HL-60 (cell line): ENCODE measurements at regions not wholly inside any gene's neighbourhood (a gene's known extent, or its start where the extent isn't known, plus 50 kb on each side); places are given as distances from the start of the nearest gene placed in this dataset.

Experiments used
- DNase-seq, 2 experiments: peaks; one replicate each; pipeline ENCODE4 v3.0.0-alpha.2; 2010 to 2020; ENCODE audit warnings: low read depth in 1 of 2, low spot score in 1 of 2
- H3K27ac ChIP-seq: fragments of 250-450 bp; sonication (Bioruptor Pico); replicated peaks from 2 replicates; pipeline ENCODE4 v1.5.1; 2020; ENCODE audit warnings: mild to moderate bottlenecking, moderate library complexity
- H3K27me3 ChIP-seq: fragments of 250-450 bp; sonication (Bioruptor Pico); 2 replicates; pipeline ENCODE4 v1.5.1; 2021; ENCODE audit warnings: mild to moderate bottlenecking, moderate library complexity; ENCODE audit not compliant: insufficient read depth, poor library complexity, severe bottlenecking
- H3K4me3 ChIP-seq: replicated peaks from 2 replicates; pipeline ENCODE4 v1.5.1; 2011; ENCODE audit warnings: mild to moderate bottlenecking, control low read depth, low read length; ENCODE audit not compliant: insufficient read depth
- CTCF ChIP-seq: IDR thresholded peaks from one replicate; pipeline ENCODE4 v1.5.1; 2011; ENCODE audit warnings: low read length, control low read depth, inconsistent platforms; ENCODE audit not compliant: insufficient read depth
- GABPA ChIP-seq: IDR thresholded peaks from 2 replicates; pipeline ENCODE4 v1.6.1; 2012; ENCODE audit warnings: low read depth
- POLR2AphosphoS5 ChIP-seq: IDR thresholded peaks from 2 replicates; pipeline ENCODE4 v1.6.1; 2012; ENCODE audit warnings: low read depth
- SPI1 ChIP-seq: IDR thresholded peaks from 2 replicates; pipeline ENCODE4 v1.6.1; 2012; ENCODE audit warnings: low read depth, mild to moderate bottlenecking, borderline replicate concordance
- TF ChIP-seq, protein P1 (sequence below): IDR thresholded peaks from 2 replicates; pipeline ENCODE4 v1.6.1; 2012; ENCODE audit warnings: low read depth; ENCODE audit not compliant: insufficient replicate concordance

- TF ChIP-seq POLR2AphosphoS5 (no peak), SPI1 (no peak), CTCF (no peak), GABPA (no peak)
- TF ChIP-seq, protein P1, sequence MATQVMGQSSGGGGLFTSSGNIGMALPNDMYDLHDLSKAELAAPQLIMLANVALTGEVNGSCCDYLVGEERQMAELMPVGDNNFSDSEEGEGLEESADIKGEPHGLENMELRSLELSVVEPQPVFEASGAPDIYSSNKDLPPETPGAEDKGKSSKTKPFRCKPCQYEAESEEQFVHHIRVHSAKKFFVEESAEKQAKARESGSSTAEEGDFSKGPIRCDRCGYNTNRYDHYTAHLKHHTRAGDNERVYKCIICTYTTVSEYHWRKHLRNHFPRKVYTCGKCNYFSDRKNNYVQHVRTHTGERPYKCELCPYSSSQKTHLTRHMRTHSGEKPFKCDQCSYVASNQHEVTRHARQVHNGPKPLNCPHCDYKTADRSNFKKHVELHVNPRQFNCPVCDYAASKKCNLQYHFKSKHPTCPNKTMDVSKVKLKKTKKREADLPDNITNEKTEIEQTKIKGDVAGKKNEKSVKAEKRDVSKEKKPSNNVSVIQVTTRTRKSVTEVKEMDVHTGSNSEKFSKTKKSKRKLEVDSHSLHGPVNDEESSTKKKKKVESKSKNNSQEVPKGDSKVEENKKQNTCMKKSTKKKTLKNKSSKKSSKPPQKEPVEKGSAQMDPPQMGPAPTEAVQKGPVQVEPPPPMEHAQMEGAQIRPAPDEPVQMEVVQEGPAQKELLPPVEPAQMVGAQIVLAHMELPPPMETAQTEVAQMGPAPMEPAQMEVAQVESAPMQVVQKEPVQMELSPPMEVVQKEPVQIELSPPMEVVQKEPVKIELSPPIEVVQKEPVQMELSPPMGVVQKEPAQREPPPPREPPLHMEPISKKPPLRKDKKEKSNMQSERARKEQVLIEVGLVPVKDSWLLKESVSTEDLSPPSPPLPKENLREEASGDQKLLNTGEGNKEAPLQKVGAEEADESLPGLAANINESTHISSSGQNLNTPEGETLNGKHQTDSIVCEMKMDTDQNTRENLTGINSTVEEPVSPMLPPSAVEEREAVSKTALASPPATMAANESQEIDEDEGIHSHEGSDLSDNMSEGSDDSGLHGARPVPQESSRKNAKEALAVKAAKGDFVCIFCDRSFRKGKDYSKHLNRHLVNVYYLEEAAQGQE = no peak
- H3K4me3 ChIP-seq = no peak overlapping the region
- no peak for DNase-seq
- no peaks in the 10 kb centered on the region for H3K27me3 ChIP-seq
- no peak overlapping the region for H3K27ac ChIP-seq
Measured at GRCh38 chr3:159482241-159482993, 506.2 kb upstream of the IL12A start.

DNA sequence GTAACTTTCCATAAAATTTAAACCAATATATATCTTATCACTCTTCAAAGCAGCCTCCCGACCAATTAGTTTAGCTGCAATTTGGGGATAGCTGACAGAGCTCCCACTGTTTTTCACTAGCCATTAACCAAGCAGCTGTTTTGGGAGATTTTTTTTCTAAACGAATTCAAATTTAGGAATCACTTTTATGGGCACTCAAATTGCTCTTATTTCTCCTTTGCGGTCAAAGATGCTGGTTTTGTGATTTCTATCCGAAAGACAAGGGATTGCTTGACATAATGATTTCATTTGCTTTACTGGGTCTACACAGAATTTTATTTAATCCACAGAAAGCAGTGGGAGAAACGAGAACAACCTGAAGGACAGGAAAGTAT, 505.7 kb upstream of the IL12A start:
- Histone ChIP-seq H3K27me3 (no peaks in the 10 kb centered on the region), H3K27ac (no peak overlapping the region), H3K4me3 (no peak overlapping the region)
- DNase-seq = no peak
- no peak for TF ChIP-seq GABPA
- no peak for TF ChIP-seq SPI1
- TF ChIP-seq CTCF = no peak
- no peak for TF ChIP-seq POLR2AphosphoS5
- TF ChIP-seq, protein P1 = no peak

DNA sequence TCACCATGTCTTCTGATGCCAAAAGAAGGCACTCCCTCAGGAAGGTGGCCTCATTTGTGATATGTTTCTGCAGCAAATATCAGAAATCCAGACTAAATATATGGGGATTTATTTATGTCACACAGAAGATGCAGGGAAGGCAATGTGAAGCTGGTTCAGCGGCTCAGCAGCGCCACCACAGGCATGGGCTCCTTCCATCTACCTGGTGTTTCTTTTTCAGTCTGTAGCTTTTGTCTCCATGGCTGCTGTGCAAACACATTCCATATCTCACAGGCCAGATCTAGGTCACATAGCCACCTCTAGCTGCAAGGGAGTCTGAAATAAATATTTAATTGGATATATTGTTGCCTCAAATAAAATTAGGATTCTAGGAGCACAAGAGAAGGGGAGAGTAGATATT, 502.1 kb upstream of the IL12A start:
- DNase-seq = no peak
- H3K4me3 ChIP-seq = no peak overlapping the region
- TF ChIP-seq CTCF (no peak), GABPA (no peak)

DNA sequence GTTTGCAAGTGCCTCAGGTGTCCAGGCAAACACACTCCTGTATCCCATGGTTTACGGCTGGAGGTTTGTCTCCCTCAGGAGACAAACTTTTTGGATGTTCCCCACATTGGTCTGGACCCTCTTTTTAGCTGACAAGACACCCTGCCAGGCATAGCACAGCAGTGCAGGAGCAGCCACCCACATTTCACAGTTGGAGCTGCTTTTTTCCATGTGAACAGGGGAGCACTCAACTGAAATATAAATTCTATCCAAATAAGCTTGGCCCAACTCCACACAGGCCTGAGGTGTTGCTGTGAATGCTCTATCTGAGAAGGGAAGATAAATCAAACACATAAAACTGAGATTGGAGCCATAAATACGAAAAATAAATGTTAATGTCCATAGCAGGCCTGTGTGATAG, 501.3 kb upstream of the IL12A start:
- TF ChIP-seq, protein P1 = no peak
- TF ChIP-seq SPI1 (no peak), GABPA (no peak), POLR2AphosphoS5 (no peak), CTCF (no peak)
- no peaks in the 10 kb centered on the region for H3K27me3 ChIP-seq

More for the DNA sequence above, 502.1 kb upstream of the IL12A start:
- no peak overlapping the region for H3K27ac ChIP-seq
- H3K27me3 ChIP-seq = no peaks in the 10 kb centered on the region

More for the DNA sequence above, 501.3 kb upstream of the IL12A start:
- Histone ChIP-seq H3K27ac (no peak overlapping the region), H3K4me3 (no peak overlapping the region)
- no peak for DNase-seq
